ENCODE measurements at regions not wholly inside any gene's neighbourhood (a gene's known extent, or its start where the extent isn't known, plus 50 kb on each side); places are given as distances from the start of the nearest gene placed in this dataset.
A peak's percentile ranks its signal among the peaks of the same experiment; 100 is the strongest.

DNA sequence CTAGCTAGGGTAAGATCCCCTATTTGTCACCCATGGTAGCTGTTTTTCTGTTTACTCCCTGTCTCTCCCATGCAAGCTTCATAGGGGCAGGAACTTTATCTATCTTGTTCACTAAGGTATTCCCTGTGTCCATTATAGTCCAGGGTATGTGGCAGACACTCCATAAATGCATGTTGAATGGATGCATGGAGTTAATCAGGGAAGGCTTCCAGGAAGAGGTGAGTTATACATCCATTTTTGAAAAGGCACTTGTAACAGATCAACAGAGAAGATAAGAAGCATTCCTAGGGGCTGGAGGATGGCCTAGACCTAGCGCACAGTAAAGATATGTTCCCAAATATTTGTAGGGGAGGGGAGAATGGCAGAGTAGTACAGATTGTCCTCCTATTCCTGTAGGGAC is 130.3 kb downstream of the BUD13 start:
- no peak for DNase-seq

DNA sequence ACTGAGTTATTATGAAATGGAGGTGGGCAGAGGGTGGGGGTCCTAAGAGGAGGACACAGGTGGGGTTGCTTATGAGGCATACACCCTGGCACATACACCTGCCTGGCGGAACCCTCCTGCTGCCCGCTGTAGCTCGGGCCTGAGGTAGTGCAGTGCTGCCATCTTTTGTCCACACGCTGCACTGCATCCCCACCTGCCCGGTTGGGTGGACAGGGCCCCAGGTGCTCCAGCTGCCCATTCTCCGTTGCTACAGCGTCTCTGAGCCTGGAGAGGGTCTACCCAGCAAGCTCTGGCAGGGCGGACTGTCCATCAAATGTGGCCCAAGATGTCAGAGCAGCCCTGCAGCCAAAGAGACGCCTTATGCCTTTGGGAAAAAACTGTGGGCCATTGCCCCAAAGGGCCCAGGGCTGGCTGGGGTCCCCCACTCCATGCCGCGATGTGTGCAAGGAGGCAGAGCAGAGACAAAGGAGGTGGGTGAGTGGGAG is 131.2 kb downstream of the BUD13 start:
- DNase-seq = peak; percentile 66

DNA sequence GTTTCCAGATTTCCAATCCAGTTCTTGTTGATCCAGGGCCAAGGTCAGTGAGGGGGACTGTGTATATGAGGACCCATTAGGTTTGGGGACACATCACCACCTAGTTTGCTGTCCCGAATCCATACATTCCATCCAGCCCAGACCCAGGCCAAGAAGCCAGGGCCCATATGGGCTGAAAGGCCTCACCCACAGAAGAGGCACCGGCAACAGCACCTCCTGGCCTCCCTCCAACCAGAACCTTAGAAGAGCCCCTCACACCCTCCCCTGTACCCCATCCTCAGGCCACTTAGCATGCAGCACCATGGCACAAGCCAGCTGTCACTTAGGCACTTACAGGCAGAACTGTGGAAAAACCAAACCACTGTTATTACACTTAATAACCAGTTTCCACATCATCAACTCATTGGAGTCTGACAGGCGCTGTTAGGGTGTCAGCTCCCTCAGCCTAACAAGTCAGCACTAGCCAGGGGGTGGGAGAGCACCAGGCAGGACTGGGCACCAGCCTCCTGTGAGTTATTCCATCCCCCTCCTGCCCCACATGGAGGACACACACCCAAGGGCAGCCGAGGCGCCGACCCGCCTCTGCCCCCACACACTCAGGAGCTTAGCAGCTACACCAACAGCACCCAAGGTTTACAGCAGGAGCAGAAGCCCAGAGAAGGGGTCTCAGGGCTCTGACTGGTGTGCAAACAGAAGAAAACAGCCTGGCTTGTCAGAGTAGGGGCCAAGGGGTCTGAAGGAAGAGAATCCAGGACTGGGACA is 132.0 kb downstream of the BUD13 start:
- peak; percentile 41 for DNase-seq

DNA sequence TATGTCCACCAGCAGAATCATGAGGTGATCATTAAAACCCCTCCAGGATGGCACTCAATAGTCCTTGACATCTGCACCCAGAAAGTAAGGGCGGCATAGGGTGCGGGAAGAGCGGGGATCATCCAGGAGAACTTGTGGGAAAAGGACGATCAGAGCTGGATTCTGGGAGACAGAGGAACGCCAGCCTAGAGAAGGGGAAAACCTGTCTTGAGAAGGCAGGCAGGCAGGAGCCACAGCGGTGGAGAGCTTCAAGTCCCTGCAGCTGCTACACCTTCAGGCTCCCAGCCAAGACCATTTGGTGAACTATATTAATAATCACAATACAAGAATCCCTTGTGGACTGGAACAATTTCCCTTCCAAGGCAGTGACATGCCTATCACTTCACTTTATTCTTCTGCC is 134.3 kb downstream of the BUD13 start:
- DNase-seq = no peak

DNA sequence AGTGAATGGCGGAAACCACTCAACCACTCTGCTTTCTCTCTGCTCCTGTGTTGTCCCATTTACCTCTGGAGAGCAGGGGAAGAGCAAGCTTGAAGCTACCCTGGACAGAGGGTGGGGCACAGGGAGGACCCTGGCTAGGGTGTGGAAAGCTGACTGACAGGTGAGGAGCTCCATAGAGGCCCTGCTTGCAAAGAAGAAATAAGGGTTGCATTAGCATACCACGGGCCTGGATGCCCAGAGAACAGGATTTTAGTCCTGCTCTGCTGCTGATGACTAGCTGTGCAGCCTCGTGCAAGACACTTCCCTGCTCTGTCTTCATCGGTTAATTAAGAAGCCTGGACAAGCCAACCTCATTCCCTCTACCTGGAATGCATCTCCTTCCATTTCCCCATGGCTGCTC is 135.0 kb downstream of the BUD13 start:
- DNase-seq = no peak

DNA sequence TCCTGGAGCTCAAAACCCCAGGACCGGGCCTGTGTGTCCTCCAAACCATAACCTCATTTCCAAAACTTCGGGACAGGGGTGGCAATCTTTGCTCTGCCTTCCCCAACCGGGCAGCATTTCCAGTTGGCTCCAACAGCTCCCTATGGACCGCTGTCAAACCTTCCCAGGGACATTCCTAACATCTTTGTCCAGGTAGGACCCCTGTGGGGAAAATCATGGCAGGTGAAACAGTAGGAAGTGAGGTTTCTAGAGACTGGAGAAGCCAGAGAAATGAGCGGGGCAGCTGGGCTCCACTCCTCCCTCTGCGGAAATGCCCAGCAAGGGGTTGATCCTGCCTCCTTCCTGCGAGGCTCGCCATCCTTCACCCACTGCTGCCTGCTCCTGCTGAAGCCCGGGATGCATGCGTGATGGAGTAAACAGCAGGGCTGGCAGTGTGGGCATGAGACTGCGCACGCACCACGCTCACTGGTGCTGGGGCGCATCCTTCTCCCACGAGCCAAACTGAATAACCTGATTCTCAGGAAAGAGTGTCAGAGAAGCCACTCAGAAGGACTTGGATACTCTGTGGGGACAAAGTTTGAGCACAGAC is 136.4 kb downstream of the BUD13 start:
- no peak for DNase-seq

DNA sequence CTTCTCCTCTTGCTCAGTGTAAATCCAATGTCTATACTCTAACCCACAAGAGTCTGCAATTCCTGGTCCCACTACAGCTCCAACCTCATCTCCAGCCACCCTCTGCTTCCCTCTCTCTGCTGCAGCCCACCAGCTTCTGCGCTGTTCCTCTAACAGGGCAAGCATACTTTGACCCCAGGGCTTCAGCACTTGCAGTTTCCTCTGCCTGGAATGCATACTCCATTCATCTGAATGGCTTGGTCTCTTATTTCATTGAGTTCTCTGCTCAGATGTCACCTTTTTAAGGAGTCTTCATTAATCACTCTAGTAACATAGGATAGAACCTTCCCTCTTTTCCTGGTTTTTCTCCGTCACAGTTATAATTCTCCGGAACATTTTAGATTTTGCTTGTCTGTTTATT is 141.6 kb downstream of the BUD13 start:
- DNase-seq = no peak

DNA sequence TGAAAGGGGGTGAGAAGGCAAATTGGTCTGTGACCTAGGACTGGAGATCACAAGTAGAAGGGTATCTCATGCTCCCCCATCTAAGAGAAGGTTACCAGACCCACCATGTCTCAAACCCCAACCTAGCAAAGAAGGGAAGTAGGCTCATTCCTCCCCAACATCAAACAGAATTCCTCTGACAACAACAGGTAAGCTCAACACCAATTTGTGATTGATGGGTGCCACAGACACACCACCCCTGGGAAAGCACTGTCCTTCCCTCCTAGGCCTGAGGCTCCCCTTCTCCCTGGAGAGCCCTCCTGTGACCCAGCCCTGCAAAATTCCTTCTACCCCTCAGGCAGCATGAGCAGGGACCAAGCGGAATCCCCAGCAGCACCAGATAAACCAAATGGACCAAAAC is 154.3 kb downstream of the BUD13 start:
- DNase-seq = no peak

DNA sequence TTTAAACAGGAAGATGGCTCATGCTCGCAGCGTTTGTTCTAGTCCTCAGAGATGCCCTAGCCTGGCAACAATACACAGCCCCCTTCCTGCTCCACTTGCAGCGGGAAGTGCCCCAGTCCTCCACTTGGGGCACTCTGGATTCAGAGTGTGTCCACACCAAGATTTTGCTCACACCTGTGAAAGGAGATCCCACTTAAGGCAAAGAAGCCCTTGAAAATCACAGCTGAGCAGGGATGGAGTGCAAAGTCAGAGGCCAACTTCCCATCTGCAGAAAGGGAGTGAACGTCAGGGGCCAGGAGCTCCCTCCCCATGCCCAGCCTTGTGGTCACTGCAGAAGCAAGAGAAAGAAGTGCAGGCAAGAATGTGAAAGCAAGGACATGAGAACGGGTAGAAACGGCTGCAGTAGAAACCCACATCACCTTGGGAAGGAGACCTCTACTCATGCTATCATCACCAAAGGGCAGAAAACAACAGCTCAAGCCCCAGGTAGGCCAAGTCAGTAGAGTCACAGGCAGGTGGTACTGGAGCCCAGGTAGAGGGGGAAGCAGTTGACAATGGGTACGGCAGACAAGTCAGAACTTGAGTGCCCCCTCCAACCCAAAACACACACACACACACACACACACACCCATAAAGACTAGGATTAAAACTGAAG is 157.4 kb downstream of the BUD13 start:
- DNase-seq = no peak

DNA sequence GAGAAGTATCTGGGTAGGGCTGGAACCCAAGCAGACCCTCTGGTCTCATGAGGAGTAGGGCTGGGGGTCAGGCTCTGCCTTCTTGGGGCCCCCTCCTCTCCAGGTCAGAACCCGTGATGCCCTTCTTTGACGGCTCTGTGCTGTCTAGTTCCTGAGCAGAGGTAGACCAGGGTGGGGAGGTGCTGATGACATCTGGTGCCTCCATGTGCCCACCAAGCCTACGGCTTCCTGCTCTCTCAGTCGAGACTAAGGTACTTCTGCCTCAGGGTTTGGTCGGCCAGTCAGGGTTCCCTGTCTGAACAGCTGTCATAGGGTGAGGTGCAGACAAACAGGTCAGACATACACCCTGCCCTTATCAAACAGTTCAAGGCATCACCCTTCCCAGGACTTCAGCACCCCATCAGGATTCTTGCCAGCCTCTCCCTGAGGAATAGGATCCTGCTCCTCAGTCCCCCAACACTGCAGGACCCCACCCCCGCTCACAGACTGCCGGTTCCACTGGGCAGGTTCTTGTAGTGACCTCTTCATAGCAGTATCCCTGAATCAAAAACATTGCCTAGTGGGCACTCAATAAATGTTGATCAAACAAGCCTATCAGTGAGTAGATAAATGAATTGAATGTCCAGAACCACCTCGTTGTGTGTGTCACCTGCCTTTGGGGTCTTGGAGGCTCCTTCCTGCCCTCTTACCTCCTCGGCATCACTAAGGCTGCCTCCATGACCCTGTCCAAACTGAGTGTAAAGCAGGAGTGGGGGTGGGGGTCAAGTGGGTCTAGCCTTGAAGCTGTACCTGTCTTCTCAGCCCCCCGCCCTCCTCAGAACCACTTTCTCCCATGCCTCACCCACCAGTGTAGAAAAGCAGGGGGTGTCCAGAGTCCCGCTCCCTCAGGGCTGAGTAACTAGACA is 158.2 kb downstream of the BUD13 start:
- no peak for DNase-seq

DNA sequence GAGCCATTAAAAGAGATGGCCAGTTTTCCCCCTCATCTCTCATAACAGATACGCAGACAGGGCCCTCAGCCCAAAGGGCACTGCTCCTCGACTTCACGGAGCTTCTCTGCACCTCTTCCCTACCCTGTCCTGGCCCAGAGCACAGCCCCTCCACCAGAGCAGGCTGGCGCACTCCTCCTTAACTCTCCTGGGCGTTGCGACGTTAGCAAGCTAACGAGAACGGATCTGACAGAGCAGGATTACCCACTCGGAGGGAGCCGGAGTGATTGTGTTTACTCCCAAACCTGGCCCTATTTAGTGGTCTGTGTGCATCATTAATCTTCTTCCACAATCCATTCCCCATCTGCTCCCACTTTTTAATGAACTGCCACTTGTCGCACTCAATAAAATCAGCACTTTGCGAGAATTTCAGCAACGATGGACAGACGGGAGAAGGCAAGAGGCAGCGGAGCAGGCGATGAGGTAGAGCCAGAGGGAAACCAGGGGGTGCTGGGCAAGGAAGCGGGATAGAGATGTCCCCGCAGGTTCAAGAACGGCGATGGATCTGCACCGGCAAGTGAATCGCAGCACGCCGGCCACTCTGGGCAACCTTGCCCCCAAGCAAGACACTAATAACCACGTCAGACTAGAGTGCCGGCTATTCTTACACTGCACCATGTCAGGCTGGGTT is 159.4 kb downstream of the BUD13 start:
- peak; percentile 23 for DNase-seq

DNA sequence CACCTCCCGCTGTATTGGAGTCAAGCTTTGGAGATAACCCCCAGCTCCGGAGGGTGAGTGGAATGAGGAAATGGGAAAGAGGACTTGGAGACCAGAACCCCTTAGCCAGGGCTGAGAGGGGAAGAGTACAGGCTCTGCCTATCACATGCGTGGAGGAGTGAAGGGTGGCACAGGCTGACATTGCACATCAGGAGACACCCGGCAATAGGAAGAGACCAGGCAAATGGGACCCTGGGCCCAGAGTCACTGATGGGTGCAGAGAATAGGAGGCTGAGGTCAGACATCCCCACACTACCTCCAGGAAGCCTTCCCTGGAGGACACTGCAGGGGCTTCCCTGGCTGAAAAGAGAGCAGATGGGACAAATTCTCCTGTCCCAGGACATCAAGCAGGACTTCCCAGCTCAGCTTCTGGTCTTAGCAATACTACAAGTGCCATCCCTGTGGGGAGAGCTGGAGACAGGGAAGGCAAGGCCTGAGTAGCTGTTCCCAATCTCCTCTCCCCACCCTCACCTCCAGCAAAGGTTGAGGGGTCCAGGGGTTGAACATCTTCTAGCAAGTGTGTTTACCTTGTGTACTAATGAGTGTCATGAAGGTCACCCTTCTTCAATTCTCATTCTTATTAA is 160.7 kb downstream of the BUD13 start:
- no peak for DNase-seq

DNA sequence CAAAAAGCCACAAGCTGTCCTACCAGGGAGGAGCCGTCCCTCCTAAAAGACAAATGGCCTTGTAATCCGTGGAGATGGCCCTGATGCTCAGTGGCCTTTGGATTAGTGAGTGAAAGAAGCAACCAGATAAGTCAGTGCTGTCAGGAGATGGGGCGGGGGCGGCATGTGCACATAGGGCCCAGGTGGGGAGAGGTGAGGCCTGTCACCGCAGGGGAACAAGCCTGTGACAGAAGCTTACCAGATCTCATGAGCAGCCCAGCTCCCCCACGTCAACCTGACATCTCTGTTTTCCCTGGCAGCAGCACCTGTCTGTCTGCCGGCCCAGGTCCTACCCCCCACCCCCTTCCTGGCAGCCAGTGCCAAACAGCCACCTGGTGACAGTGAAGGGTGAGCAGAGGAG is 162.6 kb downstream of the BUD13 start:
- DNase-seq = peak; percentile 58

DNA sequence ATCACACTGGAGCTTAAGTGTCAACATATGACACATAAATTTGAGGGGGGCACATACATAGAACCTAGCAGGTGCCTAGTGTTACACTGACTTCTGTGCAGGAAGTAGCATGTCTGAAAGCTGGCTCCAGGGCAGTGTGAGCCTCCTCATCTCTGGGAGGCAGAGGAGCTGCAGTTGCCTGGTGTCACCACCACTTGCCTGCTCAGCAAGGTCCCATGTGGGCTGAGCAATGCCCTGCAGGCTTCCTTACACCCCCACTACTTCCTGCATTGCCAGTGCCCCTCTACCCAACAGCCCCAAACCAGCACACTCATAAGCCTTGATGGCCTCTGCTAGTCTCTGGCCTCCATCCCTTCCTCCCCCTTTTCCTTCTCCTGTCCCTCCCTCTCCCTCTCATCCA is 165.8 kb downstream of the BUD13 start:
- no peak for DNase-seq

DNA sequence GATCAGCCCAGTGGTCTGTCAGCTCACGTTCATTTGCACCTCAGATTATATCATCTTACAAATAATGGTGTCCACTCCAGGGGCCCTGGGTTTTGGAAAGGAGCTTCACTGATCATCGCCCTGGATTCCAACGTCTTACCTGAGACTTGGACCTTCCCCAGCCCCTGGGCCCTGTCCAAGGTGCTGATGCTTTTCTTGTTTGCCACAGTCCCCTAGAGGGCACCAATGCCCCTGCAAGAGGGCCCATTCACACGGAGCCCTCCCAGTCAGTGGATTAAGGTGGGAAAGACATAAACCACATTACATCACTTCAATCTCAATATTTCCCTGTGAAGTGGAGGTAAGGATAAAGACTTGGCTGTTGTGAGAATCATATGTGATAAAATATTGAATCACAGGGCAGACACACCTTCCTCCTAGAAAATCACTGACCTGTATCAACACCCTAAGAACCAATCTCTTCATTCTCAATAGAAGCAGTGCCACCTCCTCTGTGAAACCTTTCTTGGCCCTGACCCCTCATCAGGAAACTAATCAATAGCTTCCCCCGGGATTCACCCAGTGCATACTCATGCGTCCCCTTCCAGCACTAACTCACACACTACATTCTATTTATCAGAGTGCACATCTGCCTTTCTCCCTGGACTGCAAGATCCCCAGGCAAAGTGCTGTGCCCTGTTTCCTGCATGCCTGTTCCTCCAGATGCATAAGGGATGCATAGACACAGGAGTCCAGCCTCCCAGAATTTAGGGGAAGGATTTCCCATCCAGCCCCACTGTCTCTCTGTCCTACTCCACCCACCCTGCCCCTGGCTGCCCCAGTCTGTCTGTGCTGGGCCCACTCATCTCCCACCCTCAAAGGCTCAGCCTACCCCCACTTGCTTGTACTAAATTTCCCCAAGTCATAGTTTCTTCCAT is 167.0 kb downstream of the BUD13 start:
- DNase-seq = no peak

DNA sequence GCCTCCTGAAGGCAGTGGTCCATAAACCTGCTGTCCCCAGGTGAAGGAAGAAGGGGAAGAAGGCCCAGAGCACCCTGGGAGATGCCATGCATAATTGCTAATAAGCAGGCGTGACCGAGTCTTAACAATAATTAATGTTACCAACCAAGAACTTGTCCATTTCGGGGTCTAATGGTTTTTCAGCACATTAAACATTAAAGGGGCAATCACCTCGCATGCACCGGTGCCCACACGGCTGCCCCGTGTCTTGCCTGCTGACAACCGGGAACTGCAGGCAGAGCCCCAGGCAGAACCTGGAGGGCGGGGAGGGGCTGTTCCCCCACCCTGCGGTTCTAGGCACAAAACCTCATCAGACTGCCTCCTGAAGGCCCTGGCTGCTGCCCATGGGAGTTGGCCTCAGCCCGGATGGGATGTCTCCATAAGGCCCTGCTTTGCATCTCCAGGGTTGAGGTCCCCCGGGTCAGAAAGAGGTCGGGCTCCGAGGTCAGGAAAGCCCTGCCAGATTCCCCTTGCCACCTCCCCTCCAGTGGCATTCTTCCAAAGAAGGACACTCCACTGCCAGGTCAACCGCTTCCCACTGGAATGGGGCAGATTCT is 169.0 kb downstream of the BUD13 start:
- no peak for DNase-seq

DNA sequence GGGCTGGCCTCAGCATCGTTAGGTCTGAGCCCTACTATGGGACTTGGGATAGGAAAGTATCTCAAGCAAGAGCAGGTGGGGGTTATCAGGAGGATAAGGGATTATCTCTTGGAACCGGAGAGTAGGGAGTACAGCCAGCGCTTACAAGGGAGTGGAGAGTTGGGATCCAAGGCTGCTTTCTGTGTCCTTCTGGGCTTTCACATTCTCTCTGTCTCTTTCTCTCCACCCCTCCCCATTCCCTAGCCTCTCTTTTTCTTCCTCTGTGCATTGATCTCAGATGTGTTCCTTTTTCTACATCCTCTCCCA is 170.2 kb downstream of the BUD13 start:
- no peak for DNase-seq

DNA sequence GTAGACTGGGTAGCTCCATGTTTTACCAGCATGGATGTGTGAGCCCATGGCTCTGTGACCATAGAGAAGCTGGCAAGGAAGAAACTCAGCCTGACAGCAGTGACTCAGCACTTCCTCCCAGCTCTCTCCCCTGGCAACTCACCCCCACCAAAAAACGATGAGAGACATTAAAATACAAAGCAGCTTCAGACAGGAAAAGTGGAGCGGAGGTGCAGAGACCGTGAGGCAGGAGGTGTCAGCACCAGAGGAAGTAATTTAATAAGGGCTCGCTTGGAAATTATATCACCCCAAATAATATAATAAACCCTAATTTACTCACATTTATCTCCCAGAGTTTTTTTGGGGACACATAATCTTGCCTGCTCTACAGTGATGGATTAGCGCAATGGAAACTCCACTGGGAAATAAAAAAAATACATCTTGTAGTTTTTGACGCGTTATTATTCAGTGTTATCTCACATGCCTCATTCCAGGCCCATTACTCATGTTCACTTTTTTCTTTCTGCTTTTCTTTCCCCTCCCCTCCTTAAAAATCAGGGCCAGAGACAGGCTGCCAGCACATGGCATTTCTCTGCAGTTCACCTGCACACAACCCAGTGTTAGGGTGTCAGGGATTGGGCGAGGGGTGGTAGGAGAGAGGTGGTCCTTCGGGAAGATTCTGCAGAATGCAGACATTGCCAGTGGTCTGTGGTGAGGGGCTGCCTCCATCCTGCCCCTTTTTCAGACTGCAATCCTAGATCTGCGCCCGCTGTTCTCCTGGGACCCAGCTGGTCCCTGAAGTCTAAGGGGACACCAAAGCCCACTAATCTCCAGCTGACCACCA is 170.8 kb downstream of the BUD13 start:
- no peak for DNase-seq

DNA sequence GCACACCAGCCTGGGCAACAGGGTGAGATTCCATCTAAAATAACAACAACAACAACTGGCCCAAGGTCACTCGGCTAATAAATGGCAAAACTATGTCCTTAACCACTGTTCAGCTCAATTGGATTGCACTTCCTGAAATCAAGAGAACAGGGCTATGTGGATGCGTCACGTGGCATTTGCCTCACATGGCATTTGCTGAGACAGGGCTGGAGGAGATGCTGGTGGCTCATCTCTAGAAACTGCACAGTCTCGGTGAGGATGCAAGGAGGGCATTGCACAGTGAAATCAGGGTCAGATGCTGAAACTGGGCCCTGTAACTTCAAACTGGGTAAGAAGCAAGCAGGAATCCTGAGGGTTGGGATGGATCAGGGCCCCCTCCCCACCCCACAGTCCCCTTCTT is 171.9 kb downstream of the BUD13 start:
- DNase-seq = no peak

DNA sequence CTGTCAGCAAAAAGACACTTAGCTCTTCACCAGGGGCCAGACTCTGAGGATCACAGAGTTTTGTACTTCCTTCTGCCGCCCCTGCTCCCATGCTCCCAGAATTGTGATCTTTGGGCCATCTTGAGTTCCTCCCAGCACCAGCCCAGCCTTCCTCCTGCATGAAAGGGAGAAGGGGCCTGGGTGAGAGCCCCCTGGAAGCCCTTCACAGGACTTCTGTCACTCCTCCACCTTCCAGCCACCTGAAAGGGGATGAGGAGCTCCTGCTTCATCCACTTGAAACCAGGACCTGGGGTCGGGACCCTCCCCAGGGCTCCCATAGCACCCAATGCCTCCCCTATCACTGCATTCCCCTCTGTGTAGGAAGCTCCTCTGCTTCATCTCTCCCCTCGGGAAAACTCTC is 174.2 kb downstream of the BUD13 start:
- DNase-seq = no peak

All from NCI-H1092 (cell line).